ENCODE measurements at regions not wholly inside any gene's neighbourhood (a gene's known extent, or its start where the extent isn't known, plus 50 kb on each side); places are given as distances from the start of the nearest gene placed in this dataset.

DNA sequence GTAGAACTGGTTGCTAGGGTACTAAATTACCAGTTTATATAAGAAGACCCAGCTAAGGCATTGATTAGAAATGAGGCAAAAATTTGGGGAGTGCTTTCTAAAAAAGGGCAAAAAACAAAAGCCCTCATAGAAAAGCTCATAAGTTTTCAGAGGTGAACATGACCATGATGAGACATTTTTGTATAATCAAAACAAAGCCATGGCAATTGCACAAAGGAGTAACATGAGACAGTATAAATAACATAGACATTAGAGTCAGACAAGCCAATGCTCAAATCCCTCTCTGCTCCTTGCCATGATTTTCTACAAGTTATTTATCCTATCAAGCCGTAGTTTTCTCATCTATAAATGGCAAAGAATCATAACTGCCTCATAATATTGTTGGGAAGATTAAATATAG lies 112.2 kb upstream of the ADTRP start:
- no peak for TF ChIP-seq POLR2A (IDR thresholded peaks at IDR 0.05)
- TF ChIP-seq, protein P1, sequence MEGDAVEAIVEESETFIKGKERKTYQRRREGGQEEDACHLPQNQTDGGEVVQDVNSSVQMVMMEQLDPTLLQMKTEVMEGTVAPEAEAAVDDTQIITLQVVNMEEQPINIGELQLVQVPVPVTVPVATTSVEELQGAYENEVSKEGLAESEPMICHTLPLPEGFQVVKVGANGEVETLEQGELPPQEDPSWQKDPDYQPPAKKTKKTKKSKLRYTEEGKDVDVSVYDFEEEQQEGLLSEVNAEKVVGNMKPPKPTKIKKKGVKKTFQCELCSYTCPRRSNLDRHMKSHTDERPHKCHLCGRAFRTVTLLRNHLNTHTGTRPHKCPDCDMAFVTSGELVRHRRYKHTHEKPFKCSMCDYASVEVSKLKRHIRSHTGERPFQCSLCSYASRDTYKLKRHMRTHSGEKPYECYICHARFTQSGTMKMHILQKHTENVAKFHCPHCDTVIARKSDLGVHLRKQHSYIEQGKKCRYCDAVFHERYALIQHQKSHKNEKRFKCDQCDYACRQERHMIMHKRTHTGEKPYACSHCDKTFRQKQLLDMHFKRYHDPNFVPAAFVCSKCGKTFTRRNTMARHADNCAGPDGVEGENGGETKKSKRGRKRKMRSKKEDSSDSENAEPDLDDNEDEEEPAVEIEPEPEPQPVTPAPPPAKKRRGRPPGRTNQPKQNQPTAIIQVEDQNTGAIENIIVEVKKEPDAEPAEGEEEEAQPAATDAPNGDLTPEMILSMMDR (IDR thresholded peaks at IDR 0.05), result no peak

All from esophagus squamous epithelium (tissue), 4 donors.